MM.1S (cell line): ENCODE measurements at regions not wholly inside any gene's neighbourhood (a gene's known extent, or its start where the extent isn't known, plus 50 kb on each side); places are given as distances from the start of the nearest gene placed in this dataset.

Experiments used
- CTCF ChIP-seq: fragments of 300-600 bp; sonication (generic); IDR thresholded peaks from 2 replicates; pipeline ENCODE4 v1.5.1; 2016; ENCODE audit warnings: antibody characterized with exemption, low read length, mixed read lengths
- EZH2 ChIP-seq: fragments of 300-600 bp; sonication (generic); optimal IDR thresholded peaks from 2 replicates; pipeline ENCODE3; 2017; ENCODE audit warnings: low read depth, mild to moderate bottlenecking, antibody characterized with exemption, low read length, mixed read lengths

GRCh38 chr12:115335594-115335993, 651.6 kb upstream of the TBX3 start:
- TF ChIP-seq CTCF (no peak), EZH2 (no peak)
